ENCODE measurements at regions not wholly inside any gene's neighbourhood (a gene's known extent, or its start where the extent isn't known, plus 50 kb on each side); places are given as distances from the start of the nearest gene placed in this dataset.

- peaks cover 2% of the 10 kb centered on the region for H3K27me3 Mint-ChIP-seq (ENCODE audit: low read depth, unreplicated experiment)
- H3K9me3 Mint-ChIP-seq (ENCODE audit: unreplicated experiment): no peaks in the 10 kb centered on the region
- TF ChIP-seq EZH2 (IDR thresholded peaks at IDR 0.05; ENCODE audit: insufficient read depth, low read length) (no peak), CTCF (IDR thresholded peaks at IDR 0.05; ENCODE audit: insufficient read depth, low read depth, low read length) (no peak)
- FAIRE-seq (no peak), DNase-seq (ENCODE audit: low read depth) (no peak)
- Histone ChIP-seq H3K9me3 (ENCODE audit: insufficient read depth, low read depth, low read length) (no peaks in the 10 kb centered on the region), H3K4me3 (ENCODE audit: insufficient read depth, low read depth, low read length) (no peak overlapping the region), H3K79me2 (ENCODE audit: insufficient read depth, low read length) (no peaks in the 10 kb centered on the region), H3K27ac (ENCODE audit: low read depth, low read length) (no peak overlapping the region), H3K27me3 (ENCODE audit: insufficient read depth, low read length) (no peaks in the 10 kb centered on the region), H3K36me3 (ENCODE audit: insufficient read depth, low read length) (no peaks in the 10 kb centered on the region), H3K9ac (ENCODE audit: low read length) (no peak overlapping the region), H2AFZ (ENCODE audit: low read depth, low read length) (no peak overlapping the region), H3K4me2 (ENCODE audit: low read length) (no peak overlapping the region), H3K4me1 (ENCODE audit: insufficient read depth, low read length) (no peaks in the 10 kb centered on the region), H4K20me1 (ENCODE audit: insufficient read depth, low read length) (no peaks in the 10 kb centered on the region)
- H3K27ac Mint-ChIP-seq (ENCODE audit: unreplicated experiment): no peak overlapping the region
- H3K4me1 Mint-ChIP-seq (ENCODE audit: low read depth, unreplicated experiment): no peaks in the 10 kb centered on the region
- no peaks in the 10 kb centered on the region for H3K36me3 Mint-ChIP-seq (ENCODE audit: low read depth, unreplicated experiment)
- no peak overlapping the region for H3K4me3 Mint-ChIP-seq (ENCODE audit: unreplicated experiment)
These were observed 258.0 kb upstream of the SOX4 start for GRCh38 chr6:21335591-21335990.

GRCh38 chr6:21337263-21337662, 256.3 kb upstream of the SOX4 start:
- Histone ChIP-seq H4K20me1 (ENCODE audit: insufficient read depth, low read length) (no peaks in the 10 kb centered on the region), H3K4me1 (ENCODE audit: insufficient read depth, low read length) (no peaks in the 10 kb centered on the region), H3K9ac (ENCODE audit: low read length) (no peak overlapping the region), H3K4me2 (ENCODE audit: low read length) (no peak overlapping the region), H2AFZ (ENCODE audit: low read depth, low read length) (no peak overlapping the region), H3K9me3 (ENCODE audit: insufficient read depth, low read depth, low read length) (no peaks in the 10 kb centered on the region), H3K27me3 (ENCODE audit: insufficient read depth, low read length) (no peaks in the 10 kb centered on the region), H3K79me2 (ENCODE audit: insufficient read depth, low read length) (no peaks in the 10 kb centered on the region), H3K4me3 (ENCODE audit: insufficient read depth, low read depth, low read length) (no peak overlapping the region), H3K36me3 (ENCODE audit: insufficient read depth, low read length) (no peaks in the 10 kb centered on the region), H3K27ac (ENCODE audit: low read depth, low read length) (no peak overlapping the region)
- TF ChIP-seq EZH2 (IDR thresholded peaks at IDR 0.05; ENCODE audit: insufficient read depth, low read length) (no peak), CTCF (IDR thresholded peaks at IDR 0.05; ENCODE audit: insufficient read depth, low read depth, low read length) (no peak)
- Mint-ChIP-seq H3K27ac (ENCODE audit: unreplicated experiment) (no peak overlapping the region), H3K9me3 (ENCODE audit: unreplicated experiment) (no peaks in the 10 kb centered on the region), H3K27me3 (ENCODE audit: low read depth, unreplicated experiment) (peaks cover 2% of the 10 kb centered on the region), H3K4me3 (ENCODE audit: unreplicated experiment) (no peak overlapping the region), H3K4me1 (ENCODE audit: low read depth, unreplicated experiment) (no peaks in the 10 kb centered on the region), H3K36me3 (ENCODE audit: low read depth, unreplicated experiment) (no peaks in the 10 kb centered on the region)
- DNase-seq (ENCODE audit: low read depth): no peak
- no peak for FAIRE-seq

- no peaks in the 10 kb centered on the region for H3K9me3 Mint-ChIP-seq (ENCODE audit: unreplicated experiment)
These were observed 253.0 kb upstream of the SOX4 start for GRCh38 chr6:21340573-21340972.

More at GRCh38 chr6:21340573-21340972, 253.0 kb upstream of the SOX4 start:
- H3K36me3 ChIP-seq (ENCODE audit: insufficient read depth, low read length): no peaks in the 10 kb centered on the region
- no peak overlapping the region for H3K4me2 ChIP-seq (ENCODE audit: low read length)
- Mint-ChIP-seq H3K4me3 (ENCODE audit: unreplicated experiment) (no peak overlapping the region), H3K27me3 (ENCODE audit: low read depth, unreplicated experiment) (peaks cover 4% of the 10 kb centered on the region), H3K36me3 (ENCODE audit: low read depth, unreplicated experiment) (no peaks in the 10 kb centered on the region), H3K4me1 (ENCODE audit: low read depth, unreplicated experiment) (no peaks in the 10 kb centered on the region), H3K27ac (ENCODE audit: unreplicated experiment) (no peak overlapping the region)
- no peaks in the 10 kb centered on the region for H3K27me3 ChIP-seq (ENCODE audit: insufficient read depth, low read length)
- TF ChIP-seq CTCF (IDR thresholded peaks at IDR 0.05; ENCODE audit: insufficient read depth, low read depth, low read length): no peak
- no peak for TF ChIP-seq EZH2 (IDR thresholded peaks at IDR 0.05; ENCODE audit: insufficient read depth, low read length)
- H3K4me3 ChIP-seq (ENCODE audit: insufficient read depth, low read depth, low read length): no peak overlapping the region
- no peak overlapping the region for H3K27ac ChIP-seq (ENCODE audit: low read depth, low read length)
- H3K9ac ChIP-seq (ENCODE audit: low read length): no peak overlapping the region
- no peaks in the 10 kb centered on the region for H4K20me1 ChIP-seq (ENCODE audit: insufficient read depth, low read length)
- no peaks in the 10 kb centered on the region for H3K79me2 ChIP-seq (ENCODE audit: insufficient read depth, low read length)
- H2AFZ ChIP-seq (ENCODE audit: low read depth, low read length): no peak overlapping the region
- FAIRE-seq: no peak
- no peaks in the 10 kb centered on the region for H3K4me1 ChIP-seq (ENCODE audit: insufficient read depth, low read length)
- DNase-seq (ENCODE audit: low read depth): no peak
- H3K9me3 ChIP-seq (ENCODE audit: insufficient read depth, low read depth, low read length): no peaks in the 10 kb centered on the region

Data from astrocyte (in vitro differentiated cells and primary cell).